HG03558 (cell line): ENCODE measurements at regions not wholly inside any gene's neighbourhood (a gene's known extent, or its start where the extent isn't known, plus 50 kb on each side); places are given as distances from the start of the nearest gene placed in this dataset.

Source experiments
- ATAC-seq: cut with Tn5 transposase; IDR thresholded peaks from one replicate; pipeline ENCODE4 v1.9.1; 2021; ENCODE audit warnings: moderate number of reproducible peaks; ENCODE audit not compliant: unreplicated experiment; ENCODE audit errors: extremely low read depth

GRCh38 chr5:12003680-12004079 lies 99.4 kb upstream of the CTNND2 start:
- no peak for ATAC-seq

GRCh38 chr5:11998397-11998796 lies 94.2 kb upstream of the CTNND2 start:
- no peak for ATAC-seq

GRCh38 chr5:11997942-11998341 lies 93.7 kb upstream of the CTNND2 start:
- ATAC-seq: no peak

GRCh38 chr5:11992518-11992917 lies 88.3 kb upstream of the CTNND2 start:
- no peak for ATAC-seq

GRCh38 chr5:11985993-11986392 lies 81.7 kb upstream of the CTNND2 start:
- no peak for ATAC-seq

- no peak for ATAC-seq
Measured at GRCh38 chr5:11984196-11984595, 80.0 kb upstream of the CTNND2 start.

GRCh38 chr5:11981986-11982385 lies 77.7 kb upstream of the CTNND2 start:
- ATAC-seq: no peak

- ATAC-seq: no peak
Measured at GRCh38 chr5:11977904-11978303, 73.7 kb upstream of the CTNND2 start.

GRCh38 chr5:11973469-11973868 lies 69.2 kb upstream of the CTNND2 start:
- ATAC-seq: no peak

- ATAC-seq: no peak
Measured at GRCh38 chr5:11963227-11963626, 59.0 kb upstream of the CTNND2 start.

GRCh38 chr5:11962122-11962521 lies 57.9 kb upstream of the CTNND2 start:
- ATAC-seq: no peak

GRCh38 chr5:11958321-11958720 lies 54.1 kb upstream of the CTNND2 start:
- ATAC-seq: no peak

GRCh38 chr5:11955331-11955730 lies 51.1 kb upstream of the CTNND2 start:
- no peak for ATAC-seq
